ENCODE measurements at regions not wholly inside any gene's neighbourhood (a gene's known extent, or its start where the extent isn't known, plus 50 kb on each side); places are given as distances from the start of the nearest gene placed in this dataset.
"Not testable (repeated sequence)": the region's sequence is repeated elsewhere in the genome, so short reads cannot be mapped to it uniquely, and the experiment has no call there.

DNA sequence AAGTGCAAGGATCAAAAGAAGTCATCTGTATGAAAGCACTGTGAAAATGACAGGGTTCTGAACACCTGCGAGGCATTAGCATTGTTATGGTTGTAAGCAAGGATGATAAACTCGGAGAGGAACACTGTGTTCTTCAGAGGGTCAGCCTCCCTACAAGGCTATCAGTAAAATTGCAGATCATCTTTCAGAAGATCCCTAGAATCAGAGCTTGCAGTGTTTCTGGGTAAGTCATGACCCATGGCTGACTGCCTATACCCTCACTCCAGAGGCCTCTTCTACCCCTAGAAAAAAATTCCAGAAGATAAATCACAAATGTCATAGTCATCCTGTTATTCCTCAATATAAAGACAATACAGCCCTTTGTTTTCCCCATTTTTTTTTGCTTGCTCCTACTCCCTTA, 292.6 kb downstream of the DMAC1 start:
- DNase-seq (ENCODE audit: extremely low read depth in 1 of 11, low read depth in 9 of 11, low spot score in 4 of 11) = no peak

DNA sequence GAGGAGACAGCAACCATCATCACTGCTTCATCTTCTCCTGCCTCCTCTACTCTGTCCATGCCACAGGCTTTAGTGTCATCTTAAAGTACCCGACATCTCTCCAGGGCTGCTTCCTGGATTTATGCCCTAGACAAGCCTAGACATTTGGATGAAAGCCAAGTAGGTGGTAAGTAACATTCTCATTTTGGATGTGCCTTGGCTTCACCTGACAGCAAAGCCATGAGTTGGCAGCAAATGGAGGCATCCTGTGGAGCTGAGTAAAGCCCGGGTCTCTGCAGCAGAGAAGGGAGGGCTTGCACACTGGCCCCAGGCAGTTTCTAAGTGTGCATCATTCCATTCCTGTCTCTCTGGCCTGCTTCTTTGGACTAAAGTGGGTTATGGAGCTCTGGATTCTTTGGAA, 299.1 kb downstream of the DMAC1 start:
- DNase-seq (ENCODE audit: extremely low read depth in 1 of 11, low read depth in 9 of 11, low spot score in 4 of 11) = no peak

GRCh38 chr9:7491641-7492040, 307.9 kb downstream of the DMAC1 start:
- DNase-seq (ENCODE audit: extremely low read depth in 1 of 11, low read depth in 9 of 11, low spot score in 4 of 11) = no peak

- no peak for DNase-seq (ENCODE audit: extremely low read depth in 1 of 11, low read depth in 9 of 11, low spot score in 4 of 11)
These were observed 309.1 kb downstream of the DMAC1 start for GRCh38 chr9:7490317-7491108.

DNA sequence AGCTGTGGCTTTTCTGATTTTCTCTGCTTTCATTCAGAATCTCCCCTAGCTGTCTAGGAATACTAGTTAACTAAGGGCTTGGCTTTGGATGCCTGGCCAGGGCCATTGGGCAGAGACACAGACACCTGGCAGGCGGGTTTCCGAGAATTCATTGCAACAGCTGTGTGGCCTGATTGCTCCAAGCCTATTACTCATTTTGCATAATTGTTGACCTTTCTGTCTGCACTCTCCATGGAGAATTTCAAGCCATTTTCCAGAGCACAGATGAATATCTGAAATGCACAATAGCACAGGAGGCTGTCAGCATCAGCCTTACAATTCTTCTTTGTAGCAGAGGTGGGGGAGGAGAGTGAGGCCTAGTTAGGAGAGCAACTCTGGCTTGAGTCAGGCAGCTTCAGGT, 310.5 kb downstream of the DMAC1 start:
- no peak for DNase-seq (ENCODE audit: extremely low read depth in 1 of 11, low read depth in 9 of 11, low spot score in 4 of 11)

DNA sequence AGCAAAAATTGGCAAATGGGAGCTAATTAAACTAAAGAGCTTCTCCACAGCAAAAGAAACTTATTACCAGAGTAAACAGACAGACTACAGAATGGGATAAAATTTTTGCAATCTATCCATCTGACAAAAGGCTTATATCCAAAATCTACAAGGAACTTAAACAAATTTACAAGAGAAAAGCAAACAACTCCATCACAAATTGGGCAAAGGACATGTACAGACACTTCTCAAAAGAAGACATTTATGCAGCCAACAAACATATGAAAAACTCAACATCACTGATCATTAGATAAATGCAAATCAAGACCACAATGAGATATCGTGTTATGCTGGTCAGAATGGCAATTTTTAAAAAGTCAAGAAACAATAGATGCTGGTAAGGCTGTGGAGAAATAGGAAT, 315.6 kb downstream of the DMAC1 start:
- not testable (repeated sequence) for DNase-seq (ENCODE audit: extremely low read depth in 1 of 11, low read depth in 9 of 11, low spot score in 4 of 11)

- DNase-seq (ENCODE audit: extremely low read depth in 1 of 11, low read depth in 9 of 11, low spot score in 4 of 11) = no peak
These were observed 318.0 kb downstream of the DMAC1 start for GRCh38 chr9:7481570-7481969.

- DNase-seq (ENCODE audit: extremely low read depth in 1 of 11, low read depth in 9 of 11, low spot score in 4 of 11) = no peak
These were observed 320.3 kb downstream of the DMAC1 start for GRCh38 chr9:7479300-7479699.

- no peak for DNase-seq (ENCODE audit: extremely low read depth in 1 of 11, low read depth in 9 of 11, low spot score in 4 of 11)
These were observed 320.9 kb downstream of the DMAC1 start for GRCh38 chr9:7478646-7479045.

- no peak for DNase-seq (ENCODE audit: extremely low read depth in 1 of 11, low read depth in 9 of 11, low spot score in 4 of 11)
These were observed 332.4 kb downstream of the DMAC1 start for GRCh38 chr9:7467186-7467585.

DNA sequence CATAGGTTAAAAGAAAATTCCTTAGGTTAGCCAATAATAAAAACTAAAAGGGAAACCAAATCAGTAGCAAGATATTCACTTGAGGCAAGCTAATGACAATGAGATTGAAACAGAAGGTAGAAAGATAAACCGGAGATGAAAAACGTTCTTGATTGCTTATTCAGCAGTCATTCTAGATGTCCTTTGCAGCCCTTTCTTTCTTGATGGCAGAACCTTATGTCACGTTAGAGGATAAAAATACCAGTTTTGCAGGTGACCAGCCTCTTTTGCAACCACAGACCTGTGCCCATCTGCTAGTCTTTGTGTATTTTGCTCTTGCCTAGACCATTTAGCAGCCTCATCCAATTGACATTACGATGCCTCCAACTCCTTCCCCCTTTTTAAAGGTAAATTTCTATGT, 337.8 kb downstream of the DMAC1 start:
- no peak for DNase-seq (ENCODE audit: extremely low read depth in 1 of 11, low read depth in 9 of 11, low spot score in 4 of 11)

DNA sequence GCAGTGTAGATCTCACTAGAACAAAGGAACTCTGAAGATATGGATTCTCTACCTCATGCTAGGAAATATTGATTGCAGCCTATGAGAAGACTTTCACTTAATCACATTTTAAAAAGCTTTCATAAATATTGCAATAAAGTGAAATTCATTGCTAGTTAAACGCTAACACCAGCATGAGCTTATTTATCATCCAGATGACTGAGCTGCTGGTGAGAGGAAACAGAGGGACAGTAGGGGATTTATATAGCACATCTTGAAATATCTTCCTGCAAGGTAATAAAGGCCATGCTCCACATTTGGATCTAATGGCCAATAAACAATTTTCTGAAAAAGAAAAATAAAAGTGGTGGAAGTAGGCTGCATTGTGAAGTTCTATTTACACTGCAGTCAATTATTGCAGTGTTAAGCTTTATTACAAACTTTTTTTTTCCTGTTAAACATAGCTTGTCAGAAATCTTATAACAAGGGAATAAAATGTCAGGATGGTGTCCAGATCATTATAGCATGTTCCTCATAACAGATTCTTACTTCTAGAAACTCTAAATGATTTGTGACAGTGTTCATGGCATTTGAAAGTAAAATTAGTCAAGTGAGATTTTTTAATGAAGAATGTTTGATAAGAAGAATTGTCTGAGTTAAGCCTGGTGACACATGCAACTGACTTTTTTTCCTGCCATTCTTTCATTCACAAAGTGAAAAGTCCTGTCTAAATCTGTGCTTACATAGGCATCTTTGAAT, 342.6 kb downstream of the DMAC1 start:
- DNase-seq (ENCODE audit: extremely low read depth in 1 of 11, low read depth in 9 of 11, low spot score in 4 of 11) = no peak

DNA sequence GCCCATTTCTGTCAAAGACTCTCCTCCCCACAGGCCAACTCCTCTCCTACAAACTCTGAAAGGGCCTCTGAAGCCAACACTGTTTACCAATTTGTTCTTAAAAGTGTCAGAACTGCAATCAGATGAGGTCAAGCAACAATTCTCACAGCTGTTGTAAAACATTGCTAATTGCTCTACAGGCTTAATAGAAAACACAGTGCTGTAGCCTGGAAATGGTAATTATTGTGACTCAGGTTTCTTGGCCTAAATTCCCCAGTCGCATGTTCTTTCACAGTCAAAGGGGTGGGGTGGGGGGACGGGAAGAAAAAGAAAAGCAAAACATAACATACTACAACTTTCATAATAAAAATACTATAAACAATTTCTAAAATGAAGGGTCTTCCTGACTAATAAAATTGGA, 343.2 kb downstream of the DMAC1 start:
- no peak for DNase-seq (ENCODE audit: extremely low read depth in 1 of 11, low read depth in 9 of 11, low spot score in 4 of 11)

DNA sequence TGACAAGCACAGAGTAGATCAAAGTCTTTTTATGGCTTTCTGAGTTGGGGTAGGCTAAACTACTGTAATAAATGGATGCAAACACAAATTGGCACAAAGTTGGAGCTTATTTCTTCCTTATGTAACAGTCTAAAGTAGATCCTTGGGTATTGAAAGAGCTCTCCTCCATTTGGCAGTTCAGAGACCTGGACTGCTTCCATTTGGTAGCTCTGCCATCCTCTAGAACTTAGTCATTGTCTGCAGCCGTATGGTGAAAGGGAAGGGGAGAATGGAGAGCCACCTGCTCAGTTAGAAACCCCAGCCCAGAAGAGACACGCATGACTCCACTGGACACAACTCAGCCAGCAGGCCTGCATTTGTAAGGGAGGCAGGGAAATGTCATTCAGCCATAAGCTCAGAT, 345.0 kb downstream of the DMAC1 start:
- DNase-seq (ENCODE audit: extremely low read depth in 1 of 11, low read depth in 9 of 11, low spot score in 4 of 11) = no peak

- DNase-seq (ENCODE audit: extremely low read depth in 1 of 11, low read depth in 9 of 11, low spot score in 4 of 11) = no peak
These were observed 347.2 kb downstream of the DMAC1 start for GRCh38 chr9:7452378-7452777.

GRCh38 chr9:7451062-7451461, 348.5 kb downstream of the DMAC1 start:
- no peak for DNase-seq (ENCODE audit: extremely low read depth in 1 of 11, low read depth in 9 of 11, low spot score in 4 of 11)

- DNase-seq (ENCODE audit: extremely low read depth in 1 of 11, low read depth in 9 of 11, low spot score in 4 of 11) = no peak
These were observed 356.0 kb downstream of the DMAC1 start for GRCh38 chr9:7443541-7443940.

DNA sequence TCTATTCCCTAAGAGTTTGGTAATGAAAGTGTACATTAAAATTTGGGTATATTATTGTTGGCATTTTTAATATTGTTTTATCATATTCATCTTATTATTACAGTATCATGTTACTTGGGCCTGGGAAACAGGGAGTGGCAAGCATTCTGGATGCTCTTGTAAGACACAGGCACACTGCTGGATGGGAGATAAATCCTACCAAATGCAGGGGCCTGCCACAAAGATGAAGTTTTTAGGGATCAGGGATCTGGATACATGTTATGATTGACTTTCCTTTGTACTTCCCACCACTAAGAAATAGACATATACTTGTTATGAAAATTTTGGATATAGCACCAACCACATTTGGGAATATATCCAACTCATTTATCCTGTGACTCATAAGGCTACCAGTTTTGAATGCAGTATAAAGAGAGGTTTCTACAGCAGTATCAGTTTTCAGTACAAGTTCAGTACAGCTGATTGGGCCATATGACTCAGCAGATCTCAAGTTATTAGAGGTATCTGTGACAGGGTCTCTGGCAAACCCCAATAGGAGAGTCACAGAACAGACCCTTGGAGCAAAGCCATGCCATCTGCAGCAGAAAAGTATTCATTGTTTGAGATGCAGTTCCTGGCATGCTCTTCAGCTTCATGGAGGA, 360.1 kb downstream of the DMAC1 start:
- no peak for DNase-seq (ENCODE audit: extremely low read depth in 1 of 11, low read depth in 9 of 11, low spot score in 4 of 11)

- DNase-seq (ENCODE audit: extremely low read depth in 1 of 11, low read depth in 9 of 11, low spot score in 4 of 11) = no peak
These were observed 362.8 kb downstream of the DMAC1 start for GRCh38 chr9:7436754-7437153.

Data from renal cortex interstitium (tissue), 11 donors.